GM18909 (cell line): ENCODE measurements at regions not wholly inside any gene's neighbourhood (a gene's known extent, or its start where the extent isn't known, plus 50 kb on each side); places are given as distances from the start of the nearest gene placed in this dataset.

Experiments
- ATAC-seq: cut with Tn5 transposase; IDR thresholded peaks from one replicate; pipeline ENCODE4 v1.9.1; 2021; ENCODE audit warnings: mild to moderate bottlenecking; ENCODE audit not compliant: unreplicated experiment, poor library complexity

DNA sequence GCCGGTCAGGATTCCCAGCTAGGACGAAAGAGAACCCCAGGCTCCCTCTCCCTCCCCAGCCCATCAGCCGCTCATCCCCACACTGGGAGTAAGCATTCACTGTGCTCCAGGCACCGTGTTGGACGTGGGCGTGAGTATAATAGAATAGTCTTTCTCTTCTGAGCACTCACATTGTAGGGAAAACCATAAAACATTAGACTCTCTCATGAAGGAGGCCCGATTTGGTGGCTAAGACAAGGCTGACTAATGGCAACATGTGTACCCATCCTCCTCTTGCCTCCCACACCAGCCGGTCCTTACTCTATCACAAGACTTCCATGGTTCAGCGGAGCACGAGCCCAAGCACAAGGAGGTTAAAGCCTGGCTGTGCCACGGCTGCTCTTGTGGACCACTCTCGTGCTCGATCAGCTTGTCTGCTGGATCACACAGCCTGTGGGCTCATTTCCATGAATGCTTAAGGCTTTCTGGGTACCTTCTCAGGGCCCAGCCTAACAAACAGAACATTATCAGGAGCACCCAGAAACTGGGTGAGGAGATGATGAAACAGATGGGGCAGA lies 540.9 kb upstream of the RAB6C start:
- no peak for ATAC-seq

DNA sequence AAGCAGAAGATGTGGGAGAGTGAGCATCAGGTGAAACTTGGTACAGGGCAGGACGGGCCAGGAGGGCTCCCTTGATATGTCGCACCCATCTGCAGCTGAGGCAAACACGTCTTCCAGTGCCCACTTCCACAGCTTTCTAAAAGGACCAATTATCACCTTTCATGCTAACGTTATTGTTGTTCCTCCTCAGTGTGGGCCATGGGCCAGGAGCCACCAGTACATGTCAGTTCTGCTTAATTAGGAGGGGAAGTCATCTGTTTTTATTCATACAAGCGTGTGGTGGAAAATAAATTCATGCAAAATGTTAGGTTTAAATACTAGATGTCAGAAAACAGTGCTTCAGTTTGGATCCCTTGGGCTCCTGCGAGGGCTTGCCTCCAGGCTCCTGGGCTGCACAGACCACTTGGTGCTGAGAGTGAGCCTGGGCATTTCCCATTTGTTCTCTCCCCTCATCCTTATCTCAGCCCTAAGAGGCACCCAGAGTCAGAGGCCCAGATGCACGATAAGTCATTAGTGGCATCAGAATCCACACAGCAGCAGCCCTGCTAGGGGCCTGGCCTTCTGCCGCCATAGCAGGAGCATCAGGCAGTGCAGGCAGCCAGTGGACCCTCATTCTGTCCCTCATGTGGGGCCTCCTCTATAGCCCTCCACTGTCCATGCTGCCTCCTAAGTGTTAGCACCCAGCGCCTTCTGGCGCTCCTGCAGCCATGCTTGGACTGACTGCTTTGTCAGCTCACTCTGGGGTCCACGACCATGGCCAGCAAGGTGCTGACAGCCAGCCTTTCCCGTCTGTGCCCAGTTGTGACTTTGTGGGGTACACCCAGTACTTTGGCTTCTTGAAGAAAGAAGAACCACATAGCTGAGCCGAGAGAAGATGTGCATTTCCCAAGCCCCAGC lies 539.8 kb upstream of the RAB6C start:
- ATAC-seq: no peak

DNA sequence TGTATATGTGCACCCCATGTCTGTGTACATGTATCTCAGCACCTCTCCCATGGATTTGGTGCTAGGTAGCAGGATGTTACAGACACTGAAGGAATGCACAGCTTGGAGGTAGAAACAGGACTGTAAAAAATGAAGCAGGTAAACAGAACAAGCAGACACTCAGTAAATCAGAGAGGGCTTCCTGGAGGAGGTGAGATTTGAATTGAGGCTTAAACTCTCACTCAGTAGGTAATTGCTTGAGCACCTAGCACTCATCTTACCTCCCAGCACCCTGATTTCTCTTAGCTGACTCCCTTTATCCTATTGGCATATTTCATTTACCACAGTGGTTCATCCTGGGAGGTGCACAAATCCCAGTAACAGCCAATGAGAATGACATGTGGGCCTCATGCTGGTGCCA lies 537.9 kb upstream of the RAB6C start:
- no peak for ATAC-seq

DNA sequence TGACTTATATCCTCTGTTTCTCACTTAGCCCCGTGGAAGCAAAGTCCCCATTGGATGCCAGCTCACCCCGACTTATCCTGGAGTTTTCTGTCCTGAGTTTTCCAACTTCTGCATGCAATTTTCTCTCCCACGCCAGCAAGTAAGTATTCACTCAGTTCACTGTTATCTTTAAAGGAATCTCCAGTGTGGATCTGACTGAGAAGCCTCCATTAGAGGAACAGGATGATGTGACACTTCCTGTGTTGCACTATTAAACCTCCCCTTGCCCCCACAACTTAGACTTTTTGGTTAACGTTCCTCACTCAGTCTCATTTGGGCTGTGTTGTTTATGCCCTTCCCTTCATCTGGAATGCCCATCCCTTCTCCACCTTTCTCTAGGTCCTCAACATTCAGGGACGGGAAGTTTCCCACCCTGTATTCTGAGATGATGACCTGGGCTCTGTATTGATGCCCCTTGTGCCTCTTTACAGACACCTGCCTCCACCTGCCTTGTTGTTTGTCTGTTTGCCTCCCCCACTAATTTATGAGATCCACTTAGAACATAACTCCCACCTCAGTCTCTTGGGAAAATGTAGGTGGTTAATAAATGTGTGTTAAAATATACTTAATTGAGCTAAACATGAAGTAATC lies 536.1 kb upstream of the RAB6C start:
- ATAC-seq: no peak

DNA sequence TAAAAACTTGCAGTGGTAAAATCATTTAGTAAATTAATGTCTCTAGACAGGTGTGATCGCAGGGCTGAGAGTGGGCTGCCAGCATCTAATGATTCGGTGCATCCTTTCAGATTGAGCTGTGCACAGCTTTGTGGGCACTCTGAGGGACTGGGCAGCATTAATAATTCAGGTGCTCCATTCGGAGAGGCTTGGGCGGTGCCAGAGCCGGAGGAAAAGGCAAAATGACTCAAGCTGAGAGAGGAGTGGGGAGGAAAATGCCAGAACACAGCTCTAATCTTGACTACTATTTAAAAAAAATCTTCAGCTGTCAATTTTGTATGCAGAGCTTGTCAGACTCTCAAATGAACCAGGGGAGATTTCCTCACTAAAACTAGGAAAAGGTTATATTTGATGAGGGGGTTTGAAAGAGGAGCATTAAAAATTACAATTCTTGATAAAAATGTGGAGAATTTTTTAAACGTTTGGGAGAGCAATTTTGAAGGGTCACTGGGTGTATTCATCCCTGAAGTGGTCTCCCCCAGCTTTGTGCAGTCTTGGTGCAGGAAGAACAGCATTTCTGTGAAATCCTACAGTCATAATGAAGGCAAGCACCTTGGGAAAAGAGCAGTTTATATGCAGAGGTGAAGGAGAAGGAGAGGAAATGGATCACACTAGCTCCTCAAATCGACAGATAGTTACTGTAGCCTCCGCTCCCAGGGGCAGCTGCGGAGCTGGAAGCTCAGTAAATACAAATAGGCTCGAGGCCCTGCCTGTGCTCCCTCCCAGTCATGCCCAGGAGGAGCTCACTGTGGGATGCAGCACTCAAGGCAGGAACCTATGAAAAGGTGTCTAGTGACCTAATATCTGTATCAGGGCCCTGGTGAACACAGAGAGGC lies 535.4 kb upstream of the RAB6C start:
- ATAC-seq: no peak

- no peak for ATAC-seq
These were observed 534.7 kb upstream of the RAB6C start for GRCh38 chr2:129444751-129445150.

- ATAC-seq: no peak
These were observed 522.8 kb upstream of the RAB6C start for GRCh38 chr2:129456691-129457090.

- ATAC-seq: no peak
These were observed 522.1 kb upstream of the RAB6C start for GRCh38 chr2:129457277-129457818.

- ATAC-seq: no peak
These were observed 521.5 kb upstream of the RAB6C start for GRCh38 chr2:129458006-129458405.

- no peak for ATAC-seq
These were observed 521.0 kb upstream of the RAB6C start for GRCh38 chr2:129458436-129458835.

- ATAC-seq: no peak
These were observed 520.1 kb upstream of the RAB6C start for GRCh38 chr2:129459200-129459876.

DNA sequence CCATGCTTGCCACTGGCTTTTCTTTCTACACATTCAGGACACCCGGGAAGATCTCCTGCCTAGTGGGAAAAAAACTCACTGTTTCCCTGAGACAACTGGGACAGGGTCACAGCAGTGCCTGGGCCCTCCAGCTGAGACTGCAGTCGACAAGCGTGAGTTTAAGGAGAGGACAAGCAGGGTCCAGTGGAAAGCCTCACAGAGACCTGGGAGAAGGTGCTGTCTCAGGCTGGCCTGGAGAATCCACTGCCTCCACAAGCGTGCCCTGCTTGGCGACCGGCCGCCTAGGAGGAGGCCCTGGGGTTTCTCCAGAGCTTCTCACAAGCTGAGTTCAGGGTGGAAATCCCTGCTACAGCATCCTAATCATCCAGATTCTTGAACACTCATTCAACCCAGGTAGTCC lies 519.6 kb upstream of the RAB6C start:
- no peak for ATAC-seq

DNA sequence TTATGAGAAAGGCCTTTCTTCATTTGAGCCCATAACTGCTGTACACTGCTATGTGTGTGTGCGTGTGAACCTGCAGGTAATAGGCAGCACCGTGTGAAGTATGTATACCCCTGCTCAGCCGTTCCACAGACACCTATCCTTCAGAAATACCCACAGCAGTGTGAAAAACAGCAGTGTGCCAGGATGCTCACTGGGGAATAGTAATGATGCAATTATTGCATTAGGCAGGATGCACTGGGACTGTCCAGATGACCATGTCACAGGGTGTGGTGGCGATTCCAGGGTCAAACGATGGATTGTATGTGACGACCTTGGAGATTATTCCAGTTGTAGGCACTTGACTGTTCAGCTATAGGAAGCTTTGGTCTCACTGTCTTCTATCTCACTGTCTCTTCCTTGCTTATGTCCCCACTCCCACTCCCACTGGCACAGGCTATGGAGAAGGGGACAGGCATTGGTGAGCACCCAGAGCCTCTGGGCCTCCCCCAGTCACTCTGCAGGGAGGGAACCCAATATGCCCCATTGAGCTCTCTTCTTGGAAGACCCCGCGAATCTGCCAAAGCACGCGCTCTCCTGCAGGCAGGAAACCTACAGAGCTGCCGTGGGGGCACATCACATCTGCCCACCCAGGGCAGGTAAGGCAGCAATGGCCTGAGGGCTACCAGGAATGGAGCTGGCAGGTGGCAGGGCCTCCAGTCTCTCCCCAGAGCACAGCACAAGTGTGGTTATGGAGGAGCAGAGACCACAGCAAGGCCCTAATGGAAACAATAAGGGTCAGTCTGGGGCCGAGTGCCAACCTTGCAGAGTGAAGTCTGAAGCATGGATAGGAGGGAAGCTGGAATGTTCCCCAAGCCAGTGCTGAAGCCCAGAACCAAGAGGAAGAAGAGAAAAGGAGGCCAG lies 518.9 kb upstream of the RAB6C start:
- no peak for ATAC-seq

GRCh38 chr2:129462349-129462748 lies 517.1 kb upstream of the RAB6C start:
- no peak for ATAC-seq

DNA sequence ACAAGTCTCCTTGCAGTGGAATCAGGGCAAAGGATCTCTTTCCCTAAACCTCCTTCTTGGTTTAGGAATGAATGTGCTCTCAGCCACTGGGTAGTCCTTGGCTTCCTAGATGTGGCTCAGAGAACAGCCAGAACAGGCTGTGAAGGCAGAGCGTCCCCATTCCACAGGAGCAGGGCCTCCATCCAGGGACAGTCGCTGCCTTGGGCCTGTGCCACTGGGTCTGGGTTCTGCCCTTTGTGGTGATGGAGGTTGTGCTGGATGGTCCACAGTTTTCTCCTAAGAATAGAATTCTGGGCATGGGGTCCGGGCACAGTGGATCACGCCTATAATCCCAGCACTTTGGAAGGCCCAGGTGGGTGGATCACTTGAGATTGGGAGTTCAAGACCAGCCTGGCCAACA lies 516.5 kb upstream of the RAB6C start:
- ATAC-seq: no peak

- ATAC-seq: no peak
These were observed 515.4 kb upstream of the RAB6C start for GRCh38 chr2:129464036-129464435.

GRCh38 chr2:129464631-129465030 lies 514.8 kb upstream of the RAB6C start:
- ATAC-seq: no peak

DNA sequence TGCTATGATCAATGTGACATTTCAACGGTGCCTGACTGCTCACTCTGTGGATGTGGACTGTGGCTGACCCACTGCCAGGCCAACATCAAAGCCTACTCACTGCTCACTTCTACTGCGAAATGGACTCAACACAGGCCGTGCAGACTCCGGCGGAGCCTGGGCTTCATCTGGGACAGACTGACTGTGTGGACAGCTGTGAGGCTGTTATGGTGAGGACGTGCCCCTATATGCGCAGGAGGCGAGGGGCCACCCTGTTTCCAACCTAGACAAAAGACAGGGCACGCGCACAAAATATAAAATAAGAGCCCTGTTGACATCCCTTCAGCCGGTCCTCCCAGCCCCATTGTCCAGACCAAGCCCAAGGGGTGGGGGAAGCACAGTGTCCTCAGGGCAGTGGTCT lies 514.4 kb upstream of the RAB6C start:
- ATAC-seq: no peak

- no peak for ATAC-seq
These were observed 513.1 kb upstream of the RAB6C start for GRCh38 chr2:129466389-129466788.
